T-helper 2 cell (primary cell): ENCODE measurements at regions not wholly inside any gene's neighbourhood (a gene's known extent, or its start where the extent isn't known, plus 50 kb on each side); places are given as distances from the start of the nearest gene placed in this dataset.

Source experiments
- DNase-seq, 5 experiments: peaks; one replicate each; pipeline versions ENCODE4 v3.0.0 to v3.0.0-alpha.2; 2012 to 2022

GRCh38 chr5:62698756-62699155, 120.1 kb downstream of the LRRC70 start:
- DNase-seq = no peak

GRCh38 chr5:62695274-62695673, 116.7 kb downstream of the LRRC70 start:
- DNase-seq = no peak

GRCh38 chr5:62692946-62693713, 114.5 kb downstream of the LRRC70 start:
- peak in 1 of 5 experiments; percentile 6 for DNase-seq

- DNase-seq = no peak
Observed at GRCh38 chr5:62691946-62692345, 113.3 kb downstream of the LRRC70 start.

GRCh38 chr5:62690421-62690820, 111.8 kb downstream of the LRRC70 start:
- DNase-seq = no peak

GRCh38 chr5:62689599-62690368, 111.2 kb downstream of the LRRC70 start:
- DNase-seq = peak in 1 of 5 experiments; percentile 5

GRCh38 chr5:62686692-62687091, 108.1 kb downstream of the LRRC70 start:
- DNase-seq = no peak

GRCh38 chr5:62685221-62685620, 106.6 kb downstream of the LRRC70 start:
- DNase-seq = no peak

GRCh38 chr5:62684310-62684709, 105.7 kb downstream of the LRRC70 start:
- no peak for DNase-seq

- no peak for DNase-seq
Observed at GRCh38 chr5:62682059-62682458, 103.4 kb downstream of the LRRC70 start.

- DNase-seq = no peak
Observed at GRCh38 chr5:62681117-62681850, 102.7 kb downstream of the LRRC70 start.

GRCh38 chr5:62680121-62680520, 101.5 kb downstream of the LRRC70 start:
- peak in 1 of 5 experiments; percentile 38 for DNase-seq
